ENCODE measurements at regions not wholly inside any gene's neighbourhood (a gene's known extent, or its start where the extent isn't known, plus 50 kb on each side); places are given as distances from the start of the nearest gene placed in this dataset.

GRCh38 chr16:5333126-5333525 is 235.5 kb upstream of the EEF2KMT start:
- TF ChIP-seq, protein P1, sequence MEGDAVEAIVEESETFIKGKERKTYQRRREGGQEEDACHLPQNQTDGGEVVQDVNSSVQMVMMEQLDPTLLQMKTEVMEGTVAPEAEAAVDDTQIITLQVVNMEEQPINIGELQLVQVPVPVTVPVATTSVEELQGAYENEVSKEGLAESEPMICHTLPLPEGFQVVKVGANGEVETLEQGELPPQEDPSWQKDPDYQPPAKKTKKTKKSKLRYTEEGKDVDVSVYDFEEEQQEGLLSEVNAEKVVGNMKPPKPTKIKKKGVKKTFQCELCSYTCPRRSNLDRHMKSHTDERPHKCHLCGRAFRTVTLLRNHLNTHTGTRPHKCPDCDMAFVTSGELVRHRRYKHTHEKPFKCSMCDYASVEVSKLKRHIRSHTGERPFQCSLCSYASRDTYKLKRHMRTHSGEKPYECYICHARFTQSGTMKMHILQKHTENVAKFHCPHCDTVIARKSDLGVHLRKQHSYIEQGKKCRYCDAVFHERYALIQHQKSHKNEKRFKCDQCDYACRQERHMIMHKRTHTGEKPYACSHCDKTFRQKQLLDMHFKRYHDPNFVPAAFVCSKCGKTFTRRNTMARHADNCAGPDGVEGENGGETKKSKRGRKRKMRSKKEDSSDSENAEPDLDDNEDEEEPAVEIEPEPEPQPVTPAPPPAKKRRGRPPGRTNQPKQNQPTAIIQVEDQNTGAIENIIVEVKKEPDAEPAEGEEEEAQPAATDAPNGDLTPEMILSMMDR (IDR thresholded peaks at IDR 0.05; ENCODE audit: insufficient read depth, low read length, poor library complexity, severe bottlenecking), result no peak
- no peak for TF ChIP-seq EZH2phosphoT487 (conservative IDR thresholded peaks at IDR 0.05; ENCODE audit: low read length)

Measured in SU-DHL-6 (cell line).